GM19238 (cell line): ENCODE measurements at regions not wholly inside any gene's neighbourhood (a gene's known extent, or its start where the extent isn't known, plus 50 kb on each side); places are given as distances from the start of the nearest gene placed in this dataset.

Experiments
- DNase-seq: peaks from one replicate; pipeline ENCODE4 v3.0.0; 2011; ENCODE audit warnings: low spot score; ENCODE audit not compliant: insufficient read length

GRCh38 chr1:209412566-209412965, 170.9 kb upstream of the CAMK1G start:
- DNase-seq: no peak

- no peak for DNase-seq
Measured at GRCh38 chr1:209413062-209413461, 170.5 kb upstream of the CAMK1G start.

- no peak for DNase-seq
Measured at GRCh38 chr1:209414803-209415329, 168.6 kb upstream of the CAMK1G start.

DNA sequence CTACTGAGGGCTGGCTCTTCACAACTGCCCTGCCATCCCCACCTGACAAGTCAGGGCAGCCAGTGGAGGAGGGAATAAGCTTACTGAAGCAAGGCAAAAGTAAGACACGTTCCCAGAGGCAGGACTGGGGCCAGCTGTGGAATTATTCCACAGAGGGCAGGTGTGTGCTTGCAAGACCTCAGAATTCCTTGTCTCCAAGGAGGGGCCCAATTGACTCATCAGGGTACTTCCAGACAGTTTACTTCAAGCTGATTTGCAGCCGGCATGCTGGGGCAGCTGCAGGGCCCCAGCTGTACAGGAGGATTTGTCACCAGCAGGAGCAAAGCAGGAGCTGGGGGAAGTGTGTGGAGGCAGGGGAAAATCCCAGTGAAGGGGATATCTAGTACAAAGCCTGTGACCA, 167.5 kb upstream of the CAMK1G start:
- DNase-seq: no peak

- DNase-seq: no peak
Measured at GRCh38 chr1:209416716-209417115, 166.8 kb upstream of the CAMK1G start.

DNA sequence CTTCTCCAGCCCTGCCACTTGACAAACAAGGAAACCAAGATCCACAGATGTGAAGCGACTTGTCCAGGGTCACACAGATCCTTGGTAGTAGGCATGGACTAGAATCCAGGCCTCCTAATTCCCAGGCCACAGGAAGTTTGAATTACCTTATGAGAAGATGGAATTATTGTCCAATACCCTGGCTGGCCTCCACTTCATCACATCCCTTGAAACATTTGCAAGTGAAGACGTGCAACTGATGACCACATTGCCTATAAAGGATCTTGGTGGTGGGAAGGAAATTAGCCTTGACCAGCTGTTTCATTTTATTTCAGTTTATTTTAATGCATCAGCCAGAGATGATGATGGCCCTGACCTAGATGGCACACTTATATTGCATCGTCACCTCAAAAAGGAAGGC, 165.8 kb upstream of the CAMK1G start:
- no peak for DNase-seq

DNA sequence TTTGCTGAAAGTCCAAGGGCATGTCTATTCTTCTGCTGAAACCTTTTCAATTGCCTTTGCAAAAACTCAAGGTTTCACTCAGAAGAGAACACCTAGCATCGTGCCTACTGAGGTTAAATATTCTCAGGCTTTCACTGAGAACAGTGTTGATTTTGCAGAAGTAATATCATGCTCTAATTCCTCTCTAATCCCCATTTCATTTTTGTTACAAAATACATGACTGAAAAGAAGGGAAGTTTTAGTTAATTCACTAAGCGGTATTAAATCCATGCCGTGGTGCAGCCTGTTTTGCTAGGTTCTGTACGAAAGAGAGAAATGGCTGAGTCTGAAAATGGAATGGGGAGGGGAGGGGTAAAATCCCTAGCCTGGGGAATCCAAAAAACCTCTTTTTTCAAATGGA, 163.2 kb upstream of the CAMK1G start:
- DNase-seq: no peak

DNA sequence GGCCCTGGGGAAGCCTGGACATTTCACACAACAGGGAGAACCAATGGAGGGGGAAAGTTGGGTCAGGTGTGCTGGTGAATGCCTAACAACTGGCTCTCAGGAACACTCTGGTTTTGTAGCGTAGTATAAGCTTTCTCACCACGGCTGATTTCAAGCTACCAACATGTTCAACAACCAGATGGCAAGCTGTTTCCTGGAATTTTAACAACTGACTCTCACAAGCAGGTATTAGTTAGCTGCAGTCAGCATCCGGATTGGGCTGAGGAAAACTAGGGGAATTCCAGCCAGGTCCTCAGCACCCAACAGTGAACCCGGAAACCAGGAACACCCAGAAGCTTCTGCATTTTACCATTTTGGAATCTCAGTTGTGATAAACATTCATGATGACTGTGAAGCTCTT, 162.3 kb upstream of the CAMK1G start:
- DNase-seq: no peak

- no peak for DNase-seq
Measured at GRCh38 chr1:209421978-209422680, 161.4 kb upstream of the CAMK1G start.

DNA sequence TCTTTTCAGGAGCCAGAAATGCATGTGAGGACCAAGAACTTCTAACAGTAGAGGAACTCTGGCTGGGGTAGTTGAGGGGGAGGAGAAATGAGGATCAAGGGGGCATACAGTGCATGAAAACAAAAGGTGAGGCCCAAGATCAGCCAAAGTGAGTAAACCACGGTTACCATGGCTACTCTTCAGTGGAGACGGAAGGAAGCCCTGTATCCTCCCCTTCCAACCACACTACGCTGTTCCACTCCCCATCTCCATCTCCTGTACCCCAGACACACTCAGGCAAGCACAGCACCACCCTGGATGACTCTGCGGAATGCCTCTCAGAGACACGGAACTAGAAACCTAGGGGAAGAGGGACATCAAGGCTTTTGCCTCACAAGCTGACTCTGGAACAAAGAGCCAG, 157.6 kb upstream of the CAMK1G start:
- DNase-seq: no peak

DNA sequence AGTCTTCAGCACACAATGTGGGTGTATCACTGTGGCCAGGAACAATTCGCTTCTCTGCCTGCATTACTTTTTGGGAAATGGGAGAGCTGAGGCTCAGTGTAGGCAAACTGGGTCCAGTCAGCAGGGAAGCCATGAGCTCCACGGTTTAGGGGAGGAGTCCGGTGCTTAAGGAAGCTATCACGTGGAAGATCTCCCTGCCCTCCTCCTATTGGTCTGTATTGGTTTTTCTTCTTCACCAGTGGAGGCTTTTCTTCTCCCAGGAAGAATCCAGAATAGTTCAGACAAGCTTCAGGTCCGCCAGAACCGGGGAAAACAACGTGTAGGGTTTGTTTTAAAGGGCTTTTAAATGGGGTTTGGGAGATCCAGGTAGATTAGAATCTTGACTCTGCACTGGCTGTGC, 156.2 kb upstream of the CAMK1G start:
- no peak for DNase-seq

DNA sequence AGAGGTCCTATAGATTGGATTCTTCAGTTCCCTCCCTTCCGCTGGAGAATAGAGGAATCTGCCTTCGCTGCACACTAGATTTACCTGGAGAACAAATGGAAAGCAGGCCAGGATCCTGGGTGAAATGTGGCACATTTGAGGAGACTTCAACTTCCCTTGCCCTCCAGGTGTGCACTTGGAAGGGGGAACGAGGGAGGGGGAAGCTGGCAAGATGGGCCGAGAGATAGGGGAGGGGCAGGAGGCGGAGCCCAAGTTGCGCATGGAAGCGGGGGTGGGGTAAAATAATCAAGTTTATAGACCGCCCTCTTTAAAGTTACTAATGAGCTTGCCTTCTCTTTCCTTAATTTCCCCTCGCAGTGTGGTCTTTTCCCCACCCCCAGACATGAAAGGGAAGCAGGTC, 155.7 kb upstream of the CAMK1G start:
- no peak for DNase-seq

GRCh38 chr1:209428241-209428921, 155.1 kb upstream of the CAMK1G start:
- DNase-seq: no peak

DNA sequence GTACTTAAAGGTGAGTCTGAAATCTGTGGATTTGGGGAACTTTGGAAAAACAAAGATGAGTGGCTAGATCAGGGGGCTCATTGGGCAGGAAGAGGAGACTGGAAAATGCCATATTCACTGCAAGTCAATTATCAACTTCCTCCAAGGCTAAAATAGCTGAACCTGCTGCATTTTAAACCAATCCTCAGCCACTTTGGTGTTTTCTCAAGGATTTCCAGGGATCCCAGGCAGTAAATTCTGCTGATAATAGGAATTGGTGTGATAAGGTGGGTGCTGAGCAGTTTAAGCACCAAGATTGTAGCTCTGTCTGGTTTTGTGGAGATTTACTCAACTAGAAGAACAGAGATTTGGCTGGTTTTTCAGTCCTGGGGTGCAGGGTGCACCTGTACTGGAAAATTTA, 153.9 kb upstream of the CAMK1G start:
- DNase-seq: no peak

- DNase-seq: no peak
Measured at GRCh38 chr1:209430107-209430506, 153.4 kb upstream of the CAMK1G start.

DNA sequence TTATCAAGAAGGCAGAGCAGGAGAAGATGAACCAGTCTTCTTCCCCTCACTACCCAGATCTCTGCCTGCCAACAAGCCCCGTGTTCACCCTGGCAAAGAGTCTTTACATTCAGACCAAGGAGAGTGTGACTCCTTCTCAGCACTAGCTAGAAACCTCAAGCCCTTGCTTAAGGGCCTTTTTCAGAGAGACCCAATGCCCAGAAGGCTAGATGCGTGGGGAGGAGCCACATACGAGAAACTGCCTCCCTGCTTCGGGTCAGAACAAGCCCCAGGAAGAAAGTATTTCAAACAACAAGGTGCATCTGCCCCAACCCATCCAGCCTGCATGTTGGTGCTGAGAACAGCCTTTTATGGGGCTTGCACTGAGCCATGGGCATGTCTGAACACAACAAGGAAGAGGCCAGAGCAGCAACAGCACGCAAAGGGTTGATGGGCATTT, 152.7 kb upstream of the CAMK1G start:
- DNase-seq: no peak

DNA sequence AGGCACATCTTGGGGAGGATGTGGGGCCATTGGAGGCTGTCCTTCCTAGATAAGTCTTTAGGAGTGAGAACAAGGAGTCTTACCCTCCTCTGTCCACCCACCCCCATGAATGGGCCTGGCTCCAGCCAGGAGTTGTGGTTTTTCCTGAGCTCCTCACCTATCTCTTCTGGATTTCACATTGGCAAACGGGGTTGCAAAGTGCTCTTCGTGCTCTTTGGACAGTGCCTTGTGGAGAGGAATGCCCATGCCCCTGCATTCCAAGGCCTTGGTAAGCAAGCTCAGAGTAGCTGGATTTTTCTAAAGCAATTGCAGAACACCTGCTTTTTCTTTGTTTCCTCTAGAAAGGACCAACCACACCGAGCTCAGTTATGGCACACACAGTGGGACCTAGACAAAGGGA, 152.1 kb upstream of the CAMK1G start:
- no peak for DNase-seq

DNA sequence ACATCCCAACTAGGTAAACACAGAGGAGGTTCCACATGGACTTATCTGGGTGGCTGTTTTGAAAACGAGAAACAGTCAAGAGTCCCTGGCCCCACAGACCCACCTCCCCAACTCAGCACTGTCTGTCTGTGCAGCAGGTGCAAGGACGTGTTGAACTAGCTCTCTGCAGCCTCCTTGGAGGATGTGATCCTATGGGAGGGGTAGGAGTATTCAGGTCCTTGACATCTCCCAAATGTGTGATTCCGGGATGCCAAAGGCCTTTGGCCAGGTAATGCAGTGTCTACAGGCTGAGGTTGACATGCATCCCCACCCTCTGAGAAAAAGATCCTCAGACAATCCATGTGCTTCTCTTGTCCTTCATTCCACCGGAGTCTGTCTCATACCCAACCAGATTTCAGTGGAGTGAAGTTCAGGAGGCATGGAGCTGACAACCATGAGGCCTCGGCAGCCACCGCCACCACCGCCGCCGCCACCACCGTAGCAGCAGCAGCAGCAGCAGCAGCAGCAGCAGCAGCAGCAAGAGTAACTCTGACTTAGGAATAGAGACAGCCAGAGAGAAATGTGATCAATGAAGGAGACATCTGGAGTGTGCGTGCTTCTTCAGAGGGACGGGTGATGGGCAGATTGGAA, 151.6 kb upstream of the CAMK1G start:
- no peak for DNase-seq

DNA sequence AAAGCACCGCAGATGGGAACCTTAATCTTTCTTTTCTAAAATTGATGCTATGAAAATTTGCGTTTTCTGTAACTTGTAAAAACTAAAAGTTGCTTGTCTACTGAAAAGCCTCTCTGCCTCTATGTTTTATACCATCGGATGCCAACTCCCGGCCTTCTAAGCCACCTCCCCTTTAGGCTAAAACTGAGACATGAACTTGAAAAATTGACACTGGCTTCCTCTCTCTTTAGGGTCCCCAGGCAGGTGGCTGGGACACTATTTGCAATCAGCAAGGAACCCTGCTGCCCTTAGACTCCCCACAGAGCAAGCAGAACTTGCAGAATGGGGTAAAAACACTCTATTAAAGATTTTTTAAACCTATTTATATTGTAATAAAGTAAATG, 151.1 kb upstream of the CAMK1G start:
- DNase-seq: no peak

GRCh38 chr1:209433649-209434031, 149.9 kb upstream of the CAMK1G start:
- no peak for DNase-seq

DNA sequence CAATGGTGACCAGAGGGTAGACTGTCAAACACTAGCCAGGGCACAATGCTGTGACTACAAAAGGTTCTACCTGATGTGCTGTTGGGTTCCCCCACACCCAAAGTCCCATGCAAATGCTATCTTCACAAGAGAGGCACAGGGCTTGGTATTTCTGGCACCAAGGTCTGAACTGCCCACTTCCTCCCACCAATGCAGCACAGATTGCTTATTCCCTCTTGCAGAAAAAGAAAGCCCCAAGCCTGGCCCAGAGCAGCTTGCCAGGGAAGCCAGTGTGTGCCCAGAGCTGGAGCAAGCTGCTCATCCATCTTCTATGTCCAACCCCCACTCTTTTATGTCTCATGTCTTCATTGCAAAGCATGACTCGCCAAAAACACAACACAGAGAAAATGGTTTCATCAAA, 149.4 kb upstream of the CAMK1G start:
- DNase-seq: no peak

- DNase-seq: no peak
Measured at GRCh38 chr1:209434631-209435217, 148.8 kb upstream of the CAMK1G start.
